A673 (cell line): ENCODE measurements at regions not wholly inside any gene's neighbourhood (a gene's known extent, or its start where the extent isn't known, plus 50 kb on each side); places are given as distances from the start of the nearest gene placed in this dataset.

ENCODE experiments used
- BruUV-seq: library from RNA; stranded (reverse); fragments of 400-500 nt; replicated peaks from 2 replicates; lab custom pipeline; 2021; lab: Mats Ljungman, UMichigan
- CTCF ChIA-PET: fragments of 300-600 bp; sonication (Branson Sonifier 250); formaldehyde crosslinking; loops from one replicate; lab custom pipeline; 2022; ENCODE audit warnings: antibody characterized with exemption; lab: Charles Lee
- POLR2A ChIA-PET: fragments of 300-600 bp; sonication (Branson Sonifier 250); formaldehyde crosslinking; loops from one replicate; lab custom pipeline; 2022; ENCODE audit warnings: antibody characterized with exemption; ENCODE audit not compliant: low non-redundant PET; lab: Charles Lee
- DNase-seq: peaks from one replicate; pipeline ENCODE4 v3.0.0-alpha.2; 2015; ENCODE audit warnings: low spot score
- H3K27ac ChIP-seq: fragments of 200-600 bp; sonication (generic); 2 replicates; pipeline ENCODE4 v1.5.1; 2016; ENCODE audit warnings: mixed run types, low read depth, mild to moderate bottlenecking, mixed read lengths, antibody characterized with exemption, low read length; ENCODE audit not compliant: poor library complexity, severe bottlenecking
- H3K27me3 ChIP-seq: fragments of 200-600 bp; sonication (generic); replicated peaks from 2 replicates; pipeline ENCODE4 v1.6.1; 2017; ENCODE audit warnings: mixed run types, low read depth, mild to moderate bottlenecking, mixed read lengths, antibody characterized with exemption, low read length; ENCODE audit not compliant: insufficient read depth, poor library complexity
- H3K36me3 ChIP-seq: fragments of 200-600 bp; sonication (generic); 2 replicates; pipeline ENCODE4 v1.6.1; 2016; ENCODE audit warnings: mixed run types, mild to moderate bottlenecking, mixed read lengths, antibody characterized with exemption, low read length; ENCODE audit not compliant: insufficient read depth, poor library complexity, severe bottlenecking
- H3K4me1 ChIP-seq: fragments of 200-600 bp; sonication (generic); 2 replicates; pipeline ENCODE4 v1.6.1; 2017; ENCODE audit warnings: mixed run types, mild to moderate bottlenecking, mixed read lengths, antibody characterized with exemption, low read length; ENCODE audit not compliant: insufficient read depth, poor library complexity, severe bottlenecking
- H3K4me3 ChIP-seq: fragments of 200-600 bp; sonication (generic); 2 replicates; pipeline ENCODE4 v1.5.1; 2016; ENCODE audit warnings: low read depth, mixed run types, mild to moderate bottlenecking, mixed read lengths, low read length; ENCODE audit not compliant: poor library complexity, severe bottlenecking
- H3K9me3 ChIP-seq: fragments of 200-600 bp; sonication (generic); 2 replicates; pipeline ENCODE4 v1.6.1; 2016; ENCODE audit warnings: mixed run types, low read depth, mild to moderate bottlenecking, mixed read lengths, antibody characterized with exemption, low read length; ENCODE audit not compliant: poor library complexity, severe bottlenecking
- CTCF ChIP-seq: fragments of 300-800, 200-600 bp; sonication (generic); conservative IDR thresholded peaks from 2 replicates; pipeline ENCODE4 v1.5.1; 2017; ENCODE audit warnings: low read depth, mild to moderate bottlenecking, antibody characterized with exemption, low read length, moderate library complexity, mixed read lengths
- EZH2 ChIP-seq: fragments of 200-600 bp; sonication (generic); IDR thresholded peaks from 2 replicates; pipeline ENCODE4 v1.6.1; 2017; ENCODE audit warnings: borderline replicate concordance, low read depth, mild to moderate bottlenecking, mixed read lengths, antibody characterized with exemption, low read length; ENCODE audit not compliant: poor library complexity, severe bottlenecking
- intact Hi-C: fragments of 100-400 bp; cut with micrococcal nuclease; formaldehyde crosslinking; loops from one replicate; pipeline ENCODE4 v1.10.0; 2022; ENCODE audit not compliant: unreplicated experiment

- DNase-seq = no peak
- intact Hi-C loops = no loop called here
- TF ChIP-seq CTCF (no peak), EZH2 (no peak)
- no TSS peak for BruUV-seq
- Histone ChIP-seq H3K27me3 (no peaks in the 10 kb centered on the region), H3K9me3 (no peaks in the 10 kb centered on the region), H3K36me3 (no peaks in the 10 kb centered on the region), H3K4me1 (no peaks in the 10 kb centered on the region), H3K4me3 (no peak overlapping the region), H3K27ac (no peak overlapping the region)
- POLR2A ChIA-PET = no interaction called here
- CTCF ChIA-PET = no interaction called here
These were observed 347.7 kb upstream of the SPRY2 start for GRCh38 chr13:80688593-80688992.

- H3K9me3 ChIP-seq = no peaks in the 10 kb centered on the region
- H3K27ac ChIP-seq = no peak overlapping the region
- BruUV-seq = no TSS peak
- intact Hi-C loops = no loop called here
- H3K4me1 ChIP-seq = no peaks in the 10 kb centered on the region
- no peak for TF ChIP-seq EZH2
- no peak for TF ChIP-seq CTCF
- POLR2A ChIA-PET = no interaction called here
- DNase-seq = no peak
- no peaks in the 10 kb centered on the region for H3K36me3 ChIP-seq
- H3K27me3 ChIP-seq = no peaks in the 10 kb centered on the region
- CTCF ChIA-PET = no interaction called here
- no peak overlapping the region for H3K4me3 ChIP-seq
These were observed 345.0 kb upstream of the SPRY2 start for GRCh38 chr13:80685942-80686341.

- H3K4me3 ChIP-seq = no peak overlapping the region
- H3K27ac ChIP-seq = no peak overlapping the region
- H3K9me3 ChIP-seq = no peaks in the 10 kb centered on the region
- no peak for DNase-seq
- ChIA-PET POLR2A (no interaction called here), CTCF (no interaction called here)
- no TSS peak for BruUV-seq
- no peaks in the 10 kb centered on the region for H3K27me3 ChIP-seq
- no peaks in the 10 kb centered on the region for H3K4me1 ChIP-seq
- intact Hi-C loops = no loop called here
- H3K36me3 ChIP-seq = no peaks in the 10 kb centered on the region
- no peak for TF ChIP-seq EZH2
These were observed 343.5 kb upstream of the SPRY2 start for GRCh38 chr13:80684217-80684991.

- no TSS peak for BruUV-seq
- H3K27me3 ChIP-seq = no peaks in the 10 kb centered on the region
- DNase-seq = no peak
- POLR2A ChIA-PET = no interaction called here
- H3K9me3 ChIP-seq = no peaks in the 10 kb centered on the region
- H3K4me1 ChIP-seq = no peaks in the 10 kb centered on the region
- H3K27ac ChIP-seq = no peak overlapping the region
- no peaks in the 10 kb centered on the region for H3K36me3 ChIP-seq
- TF ChIP-seq CTCF = no peak
- intact Hi-C loops = no loop called here
- no peak overlapping the region for H3K4me3 ChIP-seq
- CTCF ChIA-PET = no interaction called here
These were observed 339.9 kb upstream of the SPRY2 start for GRCh38 chr13:80680786-80681366.
